ENCODE measurements at regions not wholly inside any gene's neighbourhood (a gene's known extent, or its start where the extent isn't known, plus 50 kb on each side); places are given as distances from the start of the nearest gene placed in this dataset.

DNA sequence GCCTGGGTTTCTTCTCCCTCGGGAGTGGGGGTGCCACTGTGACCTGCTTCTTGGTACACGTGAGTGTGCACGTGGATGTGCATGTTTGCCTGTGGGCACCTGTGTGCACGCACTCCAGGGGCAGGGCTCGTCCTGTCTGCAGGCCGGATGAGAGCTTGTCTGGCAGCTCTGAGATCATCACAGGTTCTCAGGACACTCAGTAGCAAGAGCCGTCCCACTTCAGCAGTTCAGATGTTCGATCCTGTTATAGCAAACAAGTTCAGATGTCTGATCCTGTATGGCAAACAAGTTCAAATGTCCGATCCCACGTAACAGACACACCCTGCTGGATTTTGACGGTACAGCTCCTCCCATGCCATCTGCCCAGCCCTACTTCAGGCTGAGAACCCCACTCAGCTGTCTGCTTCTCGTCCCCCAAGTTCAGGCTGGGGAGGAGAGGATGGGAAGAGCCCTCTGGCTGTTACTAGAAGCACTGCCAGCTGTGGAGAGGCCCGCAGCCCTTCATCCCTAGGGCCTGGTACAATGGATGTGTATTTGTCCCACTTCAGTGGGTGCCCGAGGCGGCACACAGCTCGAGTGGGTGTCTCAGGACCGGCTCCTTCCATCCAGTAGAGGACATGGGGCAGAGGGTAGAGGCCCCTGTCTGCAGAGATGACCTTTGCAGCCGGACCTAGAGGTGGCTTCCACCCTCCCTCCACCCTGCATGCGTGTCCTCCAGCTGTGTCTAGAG is 1126.9 kb downstream of the BRD1 start:
- no peak; the same call in 2 of the 3 replicates for ATAC-seq

DNA sequence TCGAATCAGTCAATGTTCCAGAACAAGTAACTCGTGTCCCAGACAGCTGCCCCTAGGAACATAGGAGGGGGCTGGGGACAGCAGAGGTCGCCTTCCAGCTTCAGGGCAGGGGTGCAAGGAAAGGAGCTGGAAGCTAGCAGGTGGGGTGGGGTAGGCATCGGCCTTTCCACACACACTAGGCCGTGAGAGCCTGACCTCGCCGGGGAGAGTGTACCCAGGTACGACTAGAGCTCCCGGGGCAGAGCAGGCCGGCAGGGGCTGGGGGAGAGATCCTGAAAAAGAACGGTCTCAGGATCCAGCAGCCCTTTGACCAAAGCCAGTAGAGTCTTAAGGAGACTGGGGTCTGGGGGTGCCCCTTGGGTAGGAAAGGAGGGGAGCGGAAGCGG is 1127.5 kb downstream of the BRD1 start:
- no peak for ATAC-seq
- TF ChIP-seq TOX (CRISPR knock-in tag; IDR thresholded peaks at IDR 0.05; ENCODE audit: borderline replicate concordance) (no peak), ZFP3 (CRISPR knock-in tag; IDR thresholded peaks at IDR 0.05) (no peak), TCF4 (CRISPR knock-in tag; IDR thresholded peaks at IDR 0.05; ENCODE audit: borderline replicate concordance) (no peak), ARNTL (CRISPR knock-in tag; IDR thresholded peaks at IDR 0.05; ENCODE audit: borderline replicate concordance, low read depth) (no peak), ESRRG (CRISPR knock-in tag; IDR thresholded peaks at IDR 0.05) (no peak), ZNF70 (CRISPR knock-in tag; IDR thresholded peaks at IDR 0.05) (no peak), ZFP30 (CRISPR knock-in tag; IDR thresholded peaks at IDR 0.05) (no peak), ISL1 (CRISPR knock-in tag; IDR thresholded peaks at IDR 0.05) (no peak), BACH2 (CRISPR knock-in tag; IDR thresholded peaks at IDR 0.05; ENCODE audit: borderline replicate concordance) (no peak), ZNF565 (CRISPR knock-in tag; conservative IDR thresholded peaks at IDR 0.05; ENCODE audit: low read depth) (no peak), OSR1 (CRISPR knock-in tag; IDR thresholded peaks at IDR 0.05) (no peak), GLIS3 (CRISPR knock-in tag; IDR thresholded peaks at IDR 0.05) (no peak)
- TF ChIP-seq, protein P1, sequence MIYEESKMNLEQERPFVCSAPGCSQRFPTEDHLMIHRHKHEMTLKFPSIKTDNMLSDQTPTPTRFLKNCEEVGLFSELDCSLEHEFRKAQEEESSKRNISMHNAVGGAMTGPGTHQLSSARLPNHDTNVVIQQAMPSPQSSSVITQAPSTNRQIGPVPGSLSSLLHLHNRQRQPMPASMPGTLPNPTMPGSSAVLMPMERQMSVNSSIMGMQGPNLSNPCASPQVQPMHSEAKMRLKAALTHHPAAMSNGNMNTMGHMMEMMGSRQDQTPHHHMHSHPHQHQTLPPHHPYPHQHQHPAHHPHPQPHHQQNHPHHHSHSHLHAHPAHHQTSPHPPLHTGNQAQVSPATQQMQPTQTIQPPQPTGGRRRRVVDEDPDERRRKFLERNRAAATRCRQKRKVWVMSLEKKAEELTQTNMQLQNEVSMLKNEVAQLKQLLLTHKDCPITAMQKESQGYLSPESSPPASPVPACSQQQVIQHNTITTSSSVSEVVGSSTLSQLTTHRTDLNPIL (CRISPR knock-in tag; IDR thresholded peaks at IDR 0.05; ENCODE audit: low read depth): no peak

More for the DNA sequence above, 1126.9 kb downstream of the BRD1 start:
- TF ChIP-seq ZNF565 (CRISPR knock-in tag; conservative IDR thresholded peaks at IDR 0.05; ENCODE audit: low read depth) (no peak), ZFP30 (CRISPR knock-in tag; IDR thresholded peaks at IDR 0.05) (no peak), PPARA (CRISPR knock-in tag; IDR thresholded peaks at IDR 0.05; ENCODE audit: borderline replicate concordance) (no peak), OSR1 (CRISPR knock-in tag; IDR thresholded peaks at IDR 0.05) (no peak), TCF4 (CRISPR knock-in tag; IDR thresholded peaks at IDR 0.05; ENCODE audit: borderline replicate concordance) (no peak), ZNF70 (CRISPR knock-in tag; IDR thresholded peaks at IDR 0.05) (no peak), ARNTL (CRISPR knock-in tag; IDR thresholded peaks at IDR 0.05; ENCODE audit: borderline replicate concordance, low read depth) (no peak), ZFP3 (CRISPR knock-in tag; IDR thresholded peaks at IDR 0.05) (no peak), TOX (CRISPR knock-in tag; IDR thresholded peaks at IDR 0.05; ENCODE audit: borderline replicate concordance) (no peak), ZC3H10 (CRISPR knock-in tag; IDR thresholded peaks at IDR 0.05) (no peak), BACH2 (CRISPR knock-in tag; IDR thresholded peaks at IDR 0.05; ENCODE audit: borderline replicate concordance) (no peak), ZNF8 (CRISPR knock-in tag; IDR thresholded peaks at IDR 0.05) (no peak), RARB (CRISPR knock-in tag; IDR thresholded peaks at IDR 0.05) (no peak), CSDC2 (CRISPR knock-in tag; IDR thresholded peaks at IDR 0.05) (no peak), ISL1 (CRISPR knock-in tag; IDR thresholded peaks at IDR 0.05) (no peak)
- TF ChIP-seq, protein P2, sequence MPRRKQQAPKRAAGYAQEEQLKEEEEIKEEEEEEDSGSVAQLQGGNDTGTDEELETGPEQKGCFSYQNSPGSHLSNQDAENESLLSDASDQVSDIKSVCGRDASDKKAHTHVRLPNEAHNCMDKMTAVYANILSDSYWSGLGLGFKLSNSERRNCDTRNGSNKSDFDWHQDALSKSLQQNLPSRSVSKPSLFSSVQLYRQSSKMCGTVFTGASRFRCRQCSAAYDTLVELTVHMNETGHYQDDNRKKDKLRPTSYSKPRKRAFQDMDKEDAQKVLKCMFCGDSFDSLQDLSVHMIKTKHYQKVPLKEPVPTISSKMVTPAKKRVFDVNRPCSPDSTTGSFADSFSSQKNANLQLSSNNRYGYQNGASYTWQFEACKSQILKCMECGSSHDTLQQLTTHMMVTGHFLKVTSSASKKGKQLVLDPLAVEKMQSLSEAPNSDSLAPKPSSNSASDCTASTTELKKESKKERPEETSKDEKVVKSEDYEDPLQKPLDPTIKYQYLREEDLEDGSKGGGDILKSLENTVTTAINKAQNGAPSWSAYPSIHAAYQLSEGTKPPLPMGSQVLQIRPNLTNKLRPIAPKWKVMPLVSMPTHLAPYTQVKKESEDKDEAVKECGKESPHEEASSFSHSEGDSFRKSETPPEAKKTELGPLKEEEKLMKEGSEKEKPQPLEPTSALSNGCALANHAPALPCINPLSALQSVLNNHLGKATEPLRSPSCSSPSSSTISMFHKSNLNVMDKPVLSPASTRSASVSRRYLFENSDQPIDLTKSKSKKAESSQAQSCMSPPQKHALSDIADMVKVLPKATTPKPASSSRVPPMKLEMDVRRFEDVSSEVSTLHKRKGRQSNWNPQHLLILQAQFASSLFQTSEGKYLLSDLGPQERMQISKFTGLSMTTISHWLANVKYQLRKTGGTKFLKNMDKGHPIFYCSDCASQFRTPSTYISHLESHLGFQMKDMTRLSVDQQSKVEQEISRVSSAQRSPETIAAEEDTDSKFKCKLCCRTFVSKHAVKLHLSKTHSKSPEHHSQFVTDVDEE (CRISPR knock-in tag; IDR thresholded peaks at IDR 0.05): no peak
- TF ChIP-seq, protein P3, sequence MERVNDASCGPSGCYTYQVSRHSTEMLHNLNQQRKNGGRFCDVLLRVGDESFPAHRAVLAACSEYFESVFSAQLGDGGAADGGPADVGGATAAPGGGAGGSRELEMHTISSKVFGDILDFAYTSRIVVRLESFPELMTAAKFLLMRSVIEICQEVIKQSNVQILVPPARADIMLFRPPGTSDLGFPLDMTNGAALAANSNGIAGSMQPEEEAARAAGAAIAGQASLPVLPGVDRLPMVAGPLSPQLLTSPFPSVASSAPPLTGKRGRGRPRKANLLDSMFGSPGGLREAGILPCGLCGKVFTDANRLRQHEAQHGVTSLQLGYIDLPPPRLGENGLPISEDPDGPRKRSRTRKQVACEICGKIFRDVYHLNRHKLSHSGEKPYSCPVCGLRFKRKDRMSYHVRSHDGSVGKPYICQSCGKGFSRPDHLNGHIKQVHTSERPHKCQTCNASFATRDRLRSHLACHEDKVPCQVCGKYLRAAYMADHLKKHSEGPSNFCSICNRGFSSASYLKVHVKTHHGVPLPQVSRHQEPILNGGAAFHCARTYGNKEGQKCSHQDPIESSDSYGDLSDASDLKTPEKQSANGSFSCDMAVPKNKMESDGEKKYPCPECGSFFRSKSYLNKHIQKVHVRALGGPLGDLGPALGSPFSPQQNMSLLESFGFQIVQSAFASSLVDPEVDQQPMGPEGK (CRISPR knock-in tag; IDR thresholded peaks at IDR 0.05; ENCODE audit: borderline replicate concordance): no peak
- TF ChIP-seq, protein P4, sequence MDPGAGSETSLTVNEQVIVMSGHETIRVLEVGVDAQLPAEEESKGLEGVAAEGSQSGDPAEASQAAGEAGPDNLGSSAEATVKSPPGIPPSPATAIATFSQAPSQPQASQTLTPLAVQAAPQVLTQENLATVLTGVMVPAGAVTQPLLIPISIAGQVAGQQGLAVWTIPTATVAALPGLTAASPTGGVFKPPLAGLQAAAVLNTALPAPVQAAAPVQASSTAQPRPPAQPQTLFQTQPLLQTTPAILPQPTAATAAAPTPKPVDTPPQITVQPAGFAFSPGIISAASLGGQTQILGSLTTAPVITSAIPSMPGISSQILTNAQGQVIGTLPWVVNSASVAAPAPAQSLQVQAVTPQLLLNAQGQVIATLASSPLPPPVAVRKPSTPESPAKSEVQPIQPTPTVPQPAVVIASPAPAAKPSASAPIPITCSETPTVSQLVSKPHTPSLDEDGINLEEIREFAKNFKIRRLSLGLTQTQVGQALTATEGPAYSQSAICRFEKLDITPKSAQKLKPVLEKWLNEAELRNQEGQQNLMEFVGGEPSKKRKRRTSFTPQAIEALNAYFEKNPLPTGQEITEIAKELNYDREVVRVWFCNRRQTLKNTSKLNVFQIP (CRISPR knock-in tag; IDR thresholded peaks at IDR 0.05; ENCODE audit: borderline replicate concordance, low read depth): no peak
- TF ChIP-seq, protein P5, sequence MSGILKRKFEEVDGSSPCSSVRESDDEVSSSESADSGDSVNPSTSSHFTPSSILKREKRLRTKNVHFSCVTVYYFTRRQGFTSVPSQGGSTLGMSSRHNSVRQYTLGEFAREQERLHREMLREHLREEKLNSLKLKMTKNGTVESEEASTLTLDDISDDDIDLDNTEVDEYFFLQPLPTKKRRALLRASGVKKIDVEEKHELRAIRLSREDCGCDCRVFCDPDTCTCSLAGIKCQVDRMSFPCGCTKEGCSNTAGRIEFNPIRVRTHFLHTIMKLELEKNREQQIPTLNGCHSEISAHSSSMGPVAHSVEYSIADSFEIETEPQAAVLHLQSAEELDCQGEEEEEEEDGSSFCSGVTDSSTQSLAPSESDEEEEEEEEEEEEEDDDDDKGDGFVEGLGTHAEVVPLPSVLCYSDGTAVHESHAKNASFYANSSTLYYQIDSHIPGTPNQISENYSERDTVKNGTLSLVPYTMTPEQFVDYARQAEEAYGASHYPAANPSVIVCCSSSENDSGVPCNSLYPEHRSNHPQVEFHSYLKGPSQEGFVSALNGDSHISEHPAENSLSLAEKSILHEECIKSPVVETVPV (CRISPR knock-in tag; IDR thresholded peaks at IDR 0.05): no peak

Measured in SK-N-SH treated with all-trans-retinoic acid at 6 μM for 48 hours (cell line).